ENCODE measurements at regions not wholly inside any gene's neighbourhood (a gene's known extent, or its start where the extent isn't known, plus 50 kb on each side); places are given as distances from the start of the nearest gene placed in this dataset.
"Not testable (repeated sequence)": the region's sequence is repeated elsewhere in the genome, so short reads cannot be mapped to it uniquely, and the experiment has no call there.

- no peak for DNase-seq
Measured at GRCh38 chr2:81396417-81397019, 1092.0 kb upstream of the LRRTM1 start.

GRCh38 chr2:81395746-81396145 is 1091.2 kb upstream of the LRRTM1 start:
- DNase-seq, result no peak

DNA sequence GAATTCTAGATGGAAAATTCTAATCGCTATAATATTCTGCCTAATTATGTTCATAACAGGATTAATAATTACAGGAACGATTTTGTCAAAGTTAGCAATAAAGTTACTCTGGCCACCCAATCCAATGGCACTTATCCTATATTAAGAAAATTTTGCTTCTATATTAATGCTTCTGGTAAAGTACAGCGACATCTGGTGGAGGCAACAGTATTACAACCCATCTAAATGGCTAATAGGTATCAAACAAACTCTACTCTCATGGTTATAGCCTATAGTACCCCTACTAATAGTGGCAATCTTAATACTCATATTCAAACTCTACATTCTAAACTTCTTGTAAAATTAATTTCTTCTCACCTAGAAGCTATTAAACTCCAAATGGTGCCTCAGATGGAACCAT is 1084.7 kb upstream of the LRRTM1 start:
- peak in 1 of 2 experiments; percentile 11 for DNase-seq

GRCh38 chr2:81363800-81364199 is 1059.2 kb upstream of the LRRTM1 start:
- DNase-seq, result no peak

- not testable (repeated sequence) for DNase-seq
Measured at GRCh38 chr2:81362468-81362867, 1057.9 kb upstream of the LRRTM1 start.

DNA sequence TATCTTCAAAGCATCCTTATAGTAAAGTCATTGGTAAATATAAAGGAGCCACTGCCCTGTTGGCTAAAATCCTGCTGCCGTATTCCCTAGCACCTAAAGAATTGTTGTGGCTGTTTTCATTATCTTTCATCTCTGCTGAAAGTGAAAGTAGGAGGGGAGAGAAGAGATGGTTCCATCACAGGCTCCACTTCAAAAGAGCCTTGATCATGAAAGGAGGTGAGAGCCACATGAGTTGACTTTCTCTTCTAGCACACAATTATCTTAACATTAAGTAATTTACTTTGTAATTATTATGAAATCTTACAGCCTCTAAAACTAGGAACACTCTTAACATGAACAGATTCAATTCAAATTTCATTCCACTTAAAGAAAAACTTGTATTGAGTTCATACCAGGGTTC is 1050.9 kb upstream of the LRRTM1 start:
- DNase-seq, result no peak

GRCh38 chr2:81334046-81334445 is 1029.5 kb upstream of the LRRTM1 start:
- no peak for DNase-seq

DNA sequence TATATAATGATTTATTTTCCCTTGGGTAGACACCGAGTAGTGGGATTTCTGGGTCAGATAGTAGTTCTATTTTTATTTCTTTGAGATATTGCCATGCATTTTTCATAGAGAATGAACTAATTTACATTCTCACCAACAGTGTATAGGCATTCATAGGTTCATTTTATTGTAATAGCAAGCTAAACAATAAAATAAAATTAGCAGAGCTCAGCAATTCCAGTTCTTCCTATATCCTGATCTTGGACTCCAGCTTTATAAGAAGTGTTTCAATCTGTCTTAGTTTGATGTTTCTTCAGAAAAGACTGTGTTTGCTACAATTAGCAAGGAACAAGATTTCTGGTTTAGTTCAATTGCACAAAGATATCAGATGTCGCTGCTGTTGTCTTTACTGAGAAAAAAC is 1024.4 kb upstream of the LRRTM1 start:
- no peak for DNase-seq

- no peak for DNase-seq
Measured at GRCh38 chr2:81327911-81328310, 1023.4 kb upstream of the LRRTM1 start.

- DNase-seq, result peak; percentile 14 to 40
Measured at GRCh38 chr2:81324046-81324445, 1019.5 kb upstream of the LRRTM1 start.

GRCh38 chr2:81304154-81304830 is 999.7 kb upstream of the LRRTM1 start:
- no peak for DNase-seq

DNA sequence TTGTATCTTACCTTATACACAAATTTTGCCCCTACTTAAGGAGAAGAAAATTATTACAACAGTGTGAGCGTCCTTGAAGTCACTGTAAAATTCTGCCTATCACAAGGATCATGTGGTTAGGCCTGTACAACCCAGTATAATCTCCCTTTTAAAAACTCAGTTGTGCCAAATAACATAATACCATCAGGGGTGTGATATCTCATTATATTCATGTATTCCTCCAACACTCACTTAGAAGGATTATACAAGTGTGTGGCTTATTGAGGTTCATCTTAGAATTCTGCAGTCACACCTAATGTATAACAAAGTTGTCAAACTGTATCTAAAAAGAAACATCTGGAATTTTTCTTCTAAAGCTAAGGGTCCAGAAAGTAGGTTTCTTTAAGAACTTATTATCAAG is 998.8 kb upstream of the LRRTM1 start:
- no peak for DNase-seq

DNA sequence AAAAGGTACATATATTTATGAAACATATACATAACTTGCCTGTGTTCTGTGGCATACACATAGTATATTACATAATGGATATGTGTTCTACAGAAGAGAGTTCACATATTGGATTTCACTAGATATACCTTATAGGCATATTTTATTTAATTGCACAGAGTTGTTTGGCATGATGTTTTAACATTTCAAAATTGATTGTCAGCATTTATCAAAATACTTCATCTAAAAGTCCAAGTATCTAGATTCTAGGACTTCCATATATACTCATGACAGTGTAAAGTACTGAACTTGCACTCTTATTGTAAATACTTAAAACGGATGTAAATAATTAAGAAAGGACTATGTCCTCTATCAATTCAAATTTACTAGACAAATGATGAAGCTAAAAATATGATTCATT is 995.3 kb upstream of the LRRTM1 start:
- no peak for DNase-seq

DNA sequence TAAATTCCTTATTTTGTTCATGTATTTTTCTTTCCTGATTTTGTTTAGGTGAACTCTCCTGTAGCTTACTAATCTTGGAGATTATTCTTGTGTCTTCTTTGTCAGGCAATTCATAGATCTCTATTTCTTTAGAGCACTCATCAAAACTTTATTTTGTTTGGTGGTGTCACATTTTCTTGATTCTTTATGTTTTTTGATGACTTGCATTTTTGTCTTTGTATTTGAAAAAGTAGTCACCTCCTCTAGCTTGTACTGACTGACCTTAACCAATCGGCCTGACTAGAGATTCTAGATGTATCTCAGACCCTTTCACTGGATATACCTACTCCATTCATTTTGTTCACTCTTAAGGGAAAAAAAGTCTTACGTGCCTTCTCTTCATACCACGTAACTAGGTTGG is 986.3 kb upstream of the LRRTM1 start:
- no peak for DNase-seq

- no peak for DNase-seq
Measured at GRCh38 chr2:81283081-81283480, 978.5 kb upstream of the LRRTM1 start.

- no peak for DNase-seq
Measured at GRCh38 chr2:81282151-81282769, 977.7 kb upstream of the LRRTM1 start.

- no peak for DNase-seq
Measured at GRCh38 chr2:81276595-81276994, 972.0 kb upstream of the LRRTM1 start.

GRCh38 chr2:81266106-81266505 is 961.6 kb upstream of the LRRTM1 start:
- DNase-seq, result peak; percentile 34 to 46

GRCh38 chr2:81263989-81264388 is 959.4 kb upstream of the LRRTM1 start:
- no peak for DNase-seq

DNA sequence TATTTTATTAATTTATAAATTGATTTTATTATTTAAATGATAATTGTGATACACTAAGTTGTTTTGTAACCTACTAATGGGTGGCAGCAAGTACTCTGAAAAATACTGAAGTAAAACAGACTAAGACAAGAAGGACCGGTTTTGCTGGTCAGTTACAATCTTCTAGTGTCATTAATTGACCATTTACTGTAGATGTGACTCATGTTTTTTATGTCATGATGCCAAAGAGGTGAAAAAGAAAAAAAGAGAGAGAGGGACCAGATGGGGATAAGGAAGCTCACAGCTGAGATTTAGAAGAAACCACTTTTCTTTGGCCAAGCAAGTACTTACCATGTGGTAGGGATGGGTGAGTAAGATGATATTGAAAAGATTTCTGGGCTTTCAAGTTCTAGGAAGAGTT is 955.8 kb upstream of the LRRTM1 start:
- no peak for DNase-seq

DNA sequence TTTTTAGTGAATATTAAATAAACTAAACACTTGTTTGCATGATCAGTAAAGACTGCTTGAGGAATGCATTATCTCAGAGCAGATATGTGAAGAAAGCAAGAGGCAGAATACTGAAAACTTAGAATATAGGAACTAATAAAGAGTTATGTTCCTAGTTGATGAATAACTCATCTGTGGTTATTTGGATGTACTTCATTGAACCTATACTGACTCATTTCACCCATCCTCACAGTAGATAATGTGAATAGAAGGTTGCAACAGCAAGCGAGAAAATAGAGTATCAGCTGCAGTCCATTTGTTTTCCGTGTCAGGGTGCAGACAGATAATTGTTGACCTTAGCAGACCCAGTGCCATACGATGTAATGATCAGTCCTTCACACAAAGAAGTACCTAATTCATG is 945.7 kb upstream of the LRRTM1 start:
- DNase-seq, result no peak

- no peak for DNase-seq
Measured at GRCh38 chr2:81249152-81249551, 944.6 kb upstream of the LRRTM1 start.

- no peak for DNase-seq
Measured at GRCh38 chr2:81247648-81248047, 943.1 kb upstream of the LRRTM1 start.

DNA sequence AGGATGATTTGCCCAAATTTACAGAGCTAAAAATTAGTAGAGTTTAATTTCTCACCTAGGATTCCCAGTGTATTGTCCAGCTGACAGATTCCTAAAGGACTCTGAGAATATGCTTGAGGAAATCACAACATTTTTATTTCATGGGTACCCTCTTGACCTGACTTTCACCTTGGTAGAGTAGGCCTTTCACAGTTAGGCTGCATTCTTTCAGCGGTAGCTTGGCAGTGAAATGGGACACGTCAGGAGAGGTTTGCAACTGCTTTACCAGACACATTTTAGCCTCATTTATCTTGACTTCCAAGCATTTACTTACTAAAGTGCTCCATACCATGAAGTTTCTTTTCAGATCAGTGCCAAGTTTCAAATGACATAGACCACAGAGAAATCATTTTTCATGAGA is 937.9 kb upstream of the LRRTM1 start:
- DNase-seq, result no peak

GRCh38 chr2:81238462-81238861 is 933.9 kb upstream of the LRRTM1 start:
- DNase-seq, result no peak
